GM18502 (cell line): ENCODE measurements at regions not wholly inside any gene's neighbourhood (a gene's known extent, or its start where the extent isn't known, plus 50 kb on each side); places are given as distances from the start of the nearest gene placed in this dataset.
"Not testable (repeated sequence)": the region's sequence is repeated elsewhere in the genome, so short reads cannot be mapped to it uniquely, and the experiment has no call there.

Source experiments
- ATAC-seq: cut with Tn5 transposase; IDR thresholded peaks from one replicate; pipeline ENCODE4 v1.9.1; 2021; ENCODE audit warnings: mild to moderate bottlenecking; ENCODE audit not compliant: unreplicated experiment, poor library complexity

GRCh38 chr11:105443623-105444022 lies 166.2 kb upstream of the GRIA4 start:
- no peak for ATAC-seq

DNA sequence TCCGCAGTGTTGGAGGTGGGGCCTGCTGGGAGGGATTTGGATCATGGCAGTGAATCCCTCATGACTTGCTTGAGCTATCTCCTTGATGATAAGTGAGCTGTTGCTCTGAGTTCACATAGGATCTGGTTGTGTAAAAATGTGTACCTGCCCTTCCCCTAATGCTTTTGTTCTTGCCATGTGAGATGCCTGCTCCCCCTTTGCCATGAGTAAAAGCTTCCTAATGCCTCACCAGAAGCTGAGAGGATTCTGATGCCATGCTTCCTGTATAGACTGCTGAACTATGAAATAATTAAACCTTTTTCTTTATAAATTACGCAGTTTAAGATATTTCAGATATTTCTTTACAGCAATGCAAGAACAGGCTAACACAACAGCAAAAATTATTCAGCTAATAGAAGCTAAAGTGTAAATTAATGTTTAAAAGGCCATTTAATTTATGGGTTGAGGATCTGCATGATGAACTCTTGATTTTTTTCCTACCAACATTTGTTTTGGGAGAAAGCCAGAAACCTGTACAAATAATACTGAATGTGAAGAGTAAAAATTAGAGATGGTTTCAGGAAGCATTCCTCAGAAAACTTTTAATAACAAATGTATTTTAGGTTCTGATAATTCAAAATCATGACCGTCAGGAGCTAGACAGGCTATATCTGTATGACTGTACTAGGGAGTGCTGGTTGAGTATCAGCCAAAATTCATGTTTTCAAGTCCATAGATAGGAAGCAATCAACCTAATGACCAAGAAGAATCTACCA lies 177.5 kb upstream of the GRIA4 start:
- no peak for ATAC-seq

DNA sequence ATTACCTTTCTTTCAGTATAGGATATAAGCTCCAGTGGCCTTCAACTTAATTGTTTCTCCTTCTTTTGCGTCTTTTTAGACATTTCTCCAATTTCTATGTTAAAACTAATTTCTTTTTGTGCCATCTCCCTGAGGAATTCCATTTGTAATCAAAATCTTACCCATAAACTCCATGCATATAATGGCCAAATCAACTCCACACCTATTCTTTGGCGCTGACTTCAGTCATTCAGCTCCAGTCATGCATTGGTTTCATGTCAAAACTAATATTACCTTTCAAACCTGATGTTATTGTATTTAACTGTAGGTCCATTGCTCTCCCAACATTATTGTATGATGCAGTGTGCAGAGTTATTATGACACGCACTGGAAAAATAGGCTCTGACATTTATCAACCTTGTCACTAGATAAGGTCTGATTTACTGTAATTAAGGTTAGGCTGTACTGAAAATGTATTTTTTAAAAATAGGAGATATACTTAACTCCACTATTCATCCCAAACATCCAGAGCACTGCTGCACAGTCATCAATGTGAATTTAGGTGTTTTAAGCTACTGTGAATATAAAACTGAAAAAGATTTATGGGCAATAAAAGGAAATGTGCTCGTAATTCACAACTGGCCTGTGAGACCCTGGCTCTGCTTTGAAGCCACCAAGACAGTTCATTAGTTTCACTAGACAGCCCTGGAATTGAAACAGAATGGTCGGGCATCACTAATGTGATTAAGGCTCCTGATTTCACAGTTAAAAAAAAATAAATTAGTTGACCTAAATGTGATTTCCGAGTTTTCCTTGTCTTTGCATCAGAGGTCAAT lies 180.6 kb upstream of the GRIA4 start:
- ATAC-seq, result no peak

DNA sequence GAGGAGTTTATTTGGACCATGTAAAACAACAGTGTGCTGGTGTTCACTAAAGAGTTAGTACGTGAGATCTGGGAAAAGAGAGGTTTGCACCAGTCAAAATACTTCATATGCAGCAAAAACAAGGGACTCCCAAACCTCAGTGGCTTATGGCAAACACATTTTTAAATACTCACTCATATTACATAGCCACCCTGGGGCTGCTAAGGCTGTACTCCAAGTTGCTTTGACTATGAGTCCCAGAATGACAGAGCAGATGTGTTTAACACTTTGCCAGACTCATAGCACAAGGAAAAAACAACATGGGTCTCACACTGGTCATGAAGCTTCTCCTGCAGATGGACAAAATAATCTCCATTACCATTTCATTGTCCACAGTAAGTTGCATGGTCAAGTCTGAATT lies 202.8 kb upstream of the GRIA4 start:
- ATAC-seq, result no peak

DNA sequence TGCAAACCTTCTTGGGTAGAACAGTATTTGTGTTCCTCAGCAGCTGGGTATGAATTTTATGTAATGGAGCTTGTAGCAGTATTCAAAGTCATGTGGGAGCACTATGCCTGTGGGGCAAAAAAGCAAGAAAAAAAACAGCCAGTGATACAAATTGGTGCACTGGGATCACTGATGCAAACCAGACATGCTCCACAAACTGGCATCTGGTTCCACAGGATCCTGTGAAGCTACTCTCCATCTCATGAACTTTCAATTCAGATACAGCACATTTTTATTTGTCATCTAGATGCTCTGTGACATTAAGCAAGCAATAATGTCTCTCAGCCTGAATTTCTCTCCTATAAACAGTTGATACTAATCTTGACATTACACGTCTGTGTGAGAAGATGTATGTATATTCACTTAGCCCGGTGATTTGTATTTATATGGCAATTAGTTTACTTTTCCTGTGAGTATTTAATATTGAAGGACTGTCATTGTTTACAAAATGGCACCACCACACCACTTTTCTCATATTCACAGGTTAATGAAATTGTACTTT lies 208.5 kb upstream of the GRIA4 start:
- no peak for ATAC-seq

DNA sequence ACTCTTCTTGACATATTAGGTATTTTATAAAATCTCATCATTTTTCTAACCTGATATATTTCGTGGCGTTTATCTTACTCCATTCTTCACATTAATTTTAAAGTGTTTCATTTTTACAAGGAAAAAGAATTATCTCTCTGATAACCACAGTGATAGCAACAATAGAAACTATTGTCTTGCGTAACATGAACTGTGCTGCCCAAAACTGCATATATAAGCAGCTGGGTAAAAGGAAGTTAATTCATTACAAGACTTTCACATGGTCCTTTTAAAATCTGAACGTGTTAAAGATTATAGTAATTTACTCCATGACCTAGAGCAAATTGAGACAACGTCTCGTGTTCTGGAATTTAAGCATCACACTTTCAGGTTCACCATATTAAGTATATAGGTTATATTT lies 210.4 kb upstream of the GRIA4 start:
- no peak for ATAC-seq

DNA sequence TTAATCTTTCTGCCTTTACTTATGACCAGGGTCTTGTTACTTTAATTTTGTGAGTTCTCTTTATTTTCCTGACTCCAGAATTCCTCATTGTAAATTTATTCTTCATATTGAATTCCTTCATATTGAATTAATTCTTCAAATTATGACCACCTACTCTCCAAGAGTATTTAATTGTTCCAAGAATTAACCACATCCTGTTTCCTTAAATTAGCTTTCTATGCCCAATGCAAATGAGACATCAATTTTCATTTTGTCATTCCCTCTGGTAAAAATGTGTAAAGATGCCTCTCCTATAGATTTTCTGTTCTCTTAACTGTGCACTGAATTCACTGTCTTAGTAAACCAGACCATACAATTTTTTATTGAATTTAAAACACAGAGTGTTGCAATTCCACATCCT lies 211.2 kb upstream of the GRIA4 start:
- ATAC-seq, result no peak

DNA sequence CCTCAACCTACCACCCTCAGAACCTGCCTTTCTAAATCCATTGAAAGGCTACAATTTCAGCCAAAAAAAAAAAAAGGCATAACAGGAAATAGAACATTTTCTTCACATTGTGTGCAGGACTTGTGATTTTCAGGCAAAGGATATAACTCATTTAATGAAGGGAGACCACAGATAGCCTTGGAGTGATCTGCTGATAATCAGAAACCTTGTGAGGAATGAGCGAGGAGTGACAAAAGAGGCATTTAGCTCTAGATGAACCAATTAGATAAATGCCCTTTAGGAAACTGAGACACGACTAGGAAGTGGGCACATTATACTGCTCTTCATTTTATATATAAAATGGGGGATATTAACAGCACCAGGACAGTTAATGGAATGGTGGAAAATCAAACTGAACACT lies 216.5 kb upstream of the GRIA4 start:
- ATAC-seq, result no peak

DNA sequence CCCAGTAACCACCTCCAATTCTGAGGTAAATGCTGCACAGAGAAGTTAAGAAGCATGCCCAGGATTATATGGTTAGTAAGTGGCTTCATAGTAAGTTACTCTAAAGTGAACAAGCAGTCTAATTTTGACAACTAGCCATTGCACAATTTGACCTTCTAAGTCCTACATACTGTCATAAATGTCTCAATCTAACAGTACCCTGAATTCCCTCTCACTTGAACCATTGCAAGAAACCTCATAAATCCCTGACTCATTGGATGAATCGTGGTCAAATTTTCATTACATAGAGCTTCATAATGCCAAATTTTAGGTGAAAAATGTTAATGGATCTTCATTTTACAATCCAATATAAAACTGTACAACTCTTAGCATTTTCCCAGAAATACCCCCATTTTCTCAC lies 217.3 kb upstream of the GRIA4 start:
- no peak for ATAC-seq

DNA sequence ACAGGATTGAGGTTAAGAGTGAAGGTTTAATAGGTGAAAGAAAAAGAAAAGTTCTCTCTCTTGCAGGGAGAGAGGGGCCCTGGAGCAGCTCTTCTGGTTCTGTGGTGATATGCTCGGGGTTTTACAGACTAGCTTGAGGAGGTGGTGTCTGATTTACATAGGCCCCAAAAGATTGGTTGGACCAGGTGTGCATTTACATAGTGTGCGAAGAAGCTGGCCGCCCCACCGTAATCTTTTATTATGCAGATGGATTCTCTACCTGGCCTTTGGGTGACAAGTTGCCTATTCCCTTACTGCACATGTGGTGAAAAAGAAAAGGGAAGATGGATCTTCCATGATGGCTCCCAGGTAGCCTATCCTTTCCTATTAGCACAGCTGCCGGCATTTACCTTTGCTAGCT lies 219.9 kb upstream of the GRIA4 start:
- ATAC-seq, result no peak

DNA sequence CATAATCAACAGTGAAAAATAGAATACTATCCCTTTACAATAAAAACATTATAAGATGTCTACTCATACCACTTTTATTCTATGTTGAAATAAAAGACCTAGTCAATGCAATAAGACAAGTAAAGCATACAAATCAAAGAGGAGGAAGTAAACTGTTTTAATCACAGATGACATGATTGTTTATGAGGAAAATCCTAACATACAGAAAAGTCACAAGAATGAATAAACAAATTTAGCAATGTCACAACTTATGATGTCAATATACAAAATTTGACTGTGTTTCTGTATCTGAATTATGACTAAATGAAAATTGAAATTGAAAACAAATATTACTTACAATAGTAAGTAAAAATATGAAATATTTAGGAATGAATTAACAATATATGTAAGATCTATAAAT lies 221.9 kb upstream of the GRIA4 start:
- no peak for ATAC-seq

DNA sequence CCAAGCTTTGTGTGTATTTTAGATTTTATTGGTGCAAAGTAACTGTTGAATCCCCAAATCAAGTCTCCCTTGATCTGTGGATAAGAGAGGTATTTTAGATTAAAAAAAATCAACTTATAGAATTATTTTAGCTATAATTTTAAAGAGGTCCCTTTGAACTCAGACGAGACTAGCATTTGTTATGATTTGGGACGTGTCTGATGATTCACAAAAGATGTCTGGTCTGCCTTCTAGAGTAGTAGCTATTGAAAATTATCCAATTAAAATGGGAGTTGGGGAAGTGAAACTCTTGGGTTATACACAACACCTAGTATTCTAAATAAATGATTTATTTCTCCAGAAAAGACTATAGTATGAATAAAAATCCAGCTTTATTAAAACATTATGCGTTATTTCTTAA lies 227.9 kb upstream of the GRIA4 start:
- ATAC-seq, result no peak

DNA sequence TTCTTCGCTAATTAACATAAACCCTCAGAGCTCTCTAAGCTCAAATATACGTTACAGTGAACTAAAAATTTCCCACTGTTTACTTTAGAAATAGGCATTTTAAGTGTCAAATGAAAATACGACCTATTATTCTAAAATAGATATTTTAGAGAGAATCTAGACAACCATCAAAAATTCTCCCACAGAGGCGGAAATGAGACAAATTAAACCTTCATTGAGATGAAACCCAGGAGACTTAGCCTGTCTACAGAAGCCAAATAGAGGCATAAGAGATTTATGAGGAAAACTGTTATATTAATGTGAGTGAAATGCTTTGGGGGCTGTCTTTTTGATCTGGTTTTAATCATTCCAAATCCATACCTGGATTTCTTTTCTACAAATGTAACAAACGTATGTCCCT lies 232.0 kb upstream of the GRIA4 start:
- no peak for ATAC-seq

DNA sequence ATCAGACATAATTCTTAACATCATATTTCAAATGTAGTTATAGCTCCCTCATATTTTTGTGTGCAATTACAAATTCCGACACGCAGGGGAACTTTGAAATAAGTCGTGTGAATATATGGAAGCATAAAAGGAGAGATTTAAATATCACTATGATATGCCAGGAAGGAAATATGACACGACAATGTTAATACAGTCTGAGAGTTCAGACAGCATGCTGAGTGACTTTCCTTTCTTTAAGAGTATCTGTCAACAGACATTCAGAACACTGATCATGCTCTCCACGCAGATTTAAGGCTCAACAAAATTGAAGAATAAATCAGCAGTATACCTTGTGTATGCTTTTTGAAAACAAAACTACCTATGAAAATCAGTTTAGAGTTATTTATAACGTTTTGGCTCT lies 232.6 kb upstream of the CARD18 start:
- ATAC-seq, result no peak

GRCh38 chr11:105371311-105371710 lies 231.7 kb upstream of the CARD18 start:
- ATAC-seq, result no peak

DNA sequence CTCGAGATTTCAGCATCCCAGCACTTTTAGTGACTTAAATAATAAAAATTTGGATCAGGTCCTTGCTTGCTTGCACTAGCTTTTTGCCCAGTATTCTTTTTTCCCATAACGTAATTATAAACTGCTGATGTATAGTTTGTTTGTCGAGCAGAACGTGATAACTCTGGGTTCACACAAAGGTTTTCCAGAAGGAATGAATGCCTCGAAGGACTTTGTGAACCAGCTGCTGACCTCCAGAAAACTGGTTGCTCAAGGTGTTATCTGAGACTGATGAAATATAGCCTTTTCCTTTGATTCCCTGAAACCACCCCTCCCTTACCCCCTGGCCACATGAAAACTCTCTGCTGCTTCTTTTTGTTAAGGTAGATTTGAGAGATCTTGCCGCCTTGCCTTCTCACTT lies 229.1 kb upstream of the CARD18 start:
- ATAC-seq, result no peak

DNA sequence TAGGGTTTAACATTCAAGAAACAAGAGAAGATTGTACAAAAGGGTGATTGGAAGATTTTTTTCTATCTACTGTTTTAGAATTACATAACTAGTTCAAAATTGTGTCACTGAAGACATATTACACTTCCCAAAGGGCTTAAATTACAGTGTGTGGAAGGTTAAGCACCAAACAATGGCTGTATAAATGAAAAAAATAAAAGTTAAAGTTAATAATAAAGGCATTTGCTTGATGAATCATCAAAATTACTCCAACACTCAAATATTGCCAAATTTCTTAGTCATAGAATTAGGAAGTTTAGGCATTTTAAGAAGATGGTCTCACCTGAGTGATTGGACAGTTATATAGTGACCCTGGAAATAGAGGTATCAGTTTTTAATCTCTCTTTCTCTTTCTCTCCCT lies 227.6 kb upstream of the CARD18 start:
- no peak for ATAC-seq

DNA sequence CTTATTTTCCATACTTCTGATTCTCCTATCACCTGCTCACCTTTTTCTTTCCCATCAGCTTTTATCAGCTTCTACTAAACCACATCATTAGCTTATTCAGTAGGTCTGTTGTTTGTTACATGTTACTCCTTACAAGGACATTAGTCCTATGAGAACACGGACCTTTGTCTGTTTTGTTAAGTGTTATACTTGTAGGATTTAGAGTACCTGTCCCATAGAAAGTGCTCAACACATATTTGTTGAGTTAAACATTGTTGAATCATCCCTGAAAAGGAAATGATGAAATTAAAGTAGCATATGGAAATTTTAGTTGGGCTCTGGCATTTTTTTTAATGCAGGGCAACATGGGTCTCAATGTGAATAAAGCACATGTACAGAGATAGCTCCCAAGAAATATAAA lies 222.1 kb upstream of the CARD18 start:
- ATAC-seq, result no peak

GRCh38 chr11:105357764-105358163 lies 218.2 kb upstream of the CARD18 start:
- ATAC-seq, result no peak

DNA sequence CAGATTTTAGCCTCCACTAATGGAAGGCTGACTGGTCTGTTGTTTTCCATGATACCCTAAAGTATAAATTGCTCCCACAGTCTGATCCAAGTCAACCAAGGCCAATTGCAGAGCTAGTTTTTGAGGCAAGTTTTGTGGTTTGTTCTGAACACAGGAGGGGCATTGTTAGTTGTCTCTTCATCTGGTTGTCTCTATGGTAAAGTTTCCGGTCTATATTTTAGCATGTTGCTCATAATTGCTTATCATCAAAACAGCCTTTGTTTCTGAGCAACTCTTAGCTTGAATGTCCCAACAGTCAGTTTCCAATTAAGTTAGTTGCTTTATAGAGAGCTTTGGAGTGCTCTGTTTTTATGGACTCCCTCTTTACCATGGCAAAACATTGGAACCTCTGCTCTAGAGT lies 217.6 kb upstream of the CARD18 start:
- no peak for ATAC-seq

GRCh38 chr11:105349867-105350266 lies 210.3 kb upstream of the CARD18 start:
- ATAC-seq, result not testable (repeated sequence)

- no peak for ATAC-seq
Measured at GRCh38 chr11:105344938-105345337, 205.4 kb upstream of the CARD18 start.
